Liver (tissue), 8 donors: ENCODE measurements at regions not wholly inside any gene's neighbourhood (a gene's known extent, or its start where the extent isn't known, plus 50 kb on each side); places are given as distances from the start of the nearest gene placed in this dataset.
"Not testable (repeated sequence)": the region's sequence is repeated elsewhere in the genome, so short reads cannot be mapped to it uniquely, and the experiment has no call there.

Source experiments
- DNase-seq: peaks from one replicate; pipeline ENCODE4 v3.0.0-alpha.2; 2017; ENCODE audit warnings: low spot score
- H3K27ac ChIP-seq, 2 donors: one replicate each; pipeline ENCODE4 v1.7.0; 2013; ENCODE audit warnings: inconsistent platforms in 2 of 2, low read length in 2 of 2, control low read depth in 1 of 2, low read depth in 1 of 2, mild to moderate bottlenecking in 1 of 2
- H3K27me3 ChIP-seq, 4 donors: one replicate each; pipeline versions ENCODE4 v1.6.1 to v1.7.0; 2013; ENCODE audit warnings: low read length in 3 of 4, inconsistent platforms in 1 of 4, mild to moderate bottlenecking in 1 of 4, moderate library complexity in 1 of 4; ENCODE audit not compliant: control insufficient read depth in 4 of 4, insufficient read depth in 4 of 4
- H3K36me3 ChIP-seq, 4 donors: one replicate each; pipeline versions ENCODE4 v1.6.1 to v1.7.0; 2013; ENCODE audit warnings: low read length in 3 of 4, mild to moderate bottlenecking in 3 of 4, low read depth in 1 of 4, moderate library complexity in 1 of 4; ENCODE audit not compliant: control insufficient read depth in 4 of 4, insufficient read depth in 3 of 4
- H3K4me1 ChIP-seq, 4 donors: one replicate each; pipeline versions ENCODE4 v1.6.1 to v1.7.0; 2013; ENCODE audit warnings: low read length in 3 of 4, mild to moderate bottlenecking in 3 of 4, moderate library complexity in 1 of 4; ENCODE audit not compliant: control insufficient read depth in 4 of 4, insufficient read depth in 4 of 4
- H3K4me3 ChIP-seq, 3 donors: one replicate each; pipeline versions ENCODE4 v1.6.1 to v1.7.0; 2013; ENCODE audit warnings: low read length in 3 of 3, control low read depth in 1 of 3, low read depth in 1 of 3, mild to moderate bottlenecking in 1 of 3
- H3K9ac ChIP-seq, 2 donors: one replicate each; pipeline ENCODE4 v1.7.0; 2013; ENCODE audit warnings: low read length in 2 of 2, mild to moderate bottlenecking in 2 of 2, moderate library complexity in 2 of 2, control low read depth in 1 of 2, low read depth in 1 of 2
- H3K9me3 ChIP-seq, 4 donors: one replicate each; pipeline versions ENCODE4 v1.6.1 to v1.7.0; 2013; ENCODE audit warnings: low read length in 3 of 4; ENCODE audit not compliant: control insufficient read depth in 4 of 4
- CTCF ChIP-seq: fragments of 150-350 bp; IDR thresholded peaks from 2 replicates; pipeline ENCODE4 v1.5.1; 2017; ENCODE audit warnings: improper control_type of control experiment, low read depth, low read length; ENCODE audit not compliant: missing input control
- FOXA2 ChIP-seq: IDR thresholded peaks from 2 replicates; pipeline ENCODE4 v1.6.1; 2016; ENCODE audit warnings: antibody characterized with exemption
- HNF4A ChIP-seq, 2 donors: conservative IDR thresholded peaks; 2 replicates each; pipeline ENCODE4 v1.6.1; 2016; ENCODE audit warnings: antibody characterized with exemption in 2 of 2, mild to moderate bottlenecking in 2 of 2
- HNF4G ChIP-seq: IDR thresholded peaks from 2 replicates; pipeline ENCODE4 v1.6.1; 2016; ENCODE audit warnings: antibody characterized with exemption
- MAX ChIP-seq: IDR thresholded peaks from 2 replicates; pipeline ENCODE4 v1.6.1; 2016; ENCODE audit warnings: antibody characterized with exemption
- NR2F2 ChIP-seq: IDR thresholded peaks from 2 replicates; pipeline ENCODE4 v1.6.1; 2016; ENCODE audit warnings: antibody characterized with exemption
- RAD21 ChIP-seq, 2 donors: IDR thresholded peaks; 2 replicates each; pipeline ENCODE4 v1.6.1; 2016; ENCODE audit warnings: antibody characterized with exemption in 2 of 2, mild to moderate bottlenecking in 2 of 2
- RXRA ChIP-seq, 2 donors: IDR thresholded peaks; 2 replicates each; pipeline ENCODE4 v1.6.1; 2017 to 2018; ENCODE audit warnings: antibody characterized with exemption in 2 of 2, mild to moderate bottlenecking in 1 of 2
- TAF1 ChIP-seq: conservative IDR thresholded peaks from 2 replicates; pipeline ENCODE4 v1.6.1; 2016; ENCODE audit warnings: antibody characterized with exemption, mild to moderate bottlenecking
- YY1 ChIP-seq: IDR thresholded peaks from 2 replicates; pipeline ENCODE4 v1.6.1; 2016; ENCODE audit warnings: antibody characterized with exemption, mild to moderate bottlenecking
- WGBS: extraction: QIAGEN DNeasy Blood & Tissue Kit; methylation state at CpG from one replicate; pipeline ENCODE4 v1.1.7; 2013; 5-methylcytosine and 5-hydroxymethylcytosine counted together
- TF ChIP-seq, protein P1 (sequence below): IDR thresholded peaks from 2 replicates; pipeline ENCODE4 v1.6.1; 2016; ENCODE audit warnings: antibody characterized with exemption, mild to moderate bottlenecking
- donor health status: healthy.
- donor health status: healthy.
- donor health status: healthy.
- donor health status: healthy.
- donor health status: healthy.

- 43% methylated on average over 14 of the region's 14 CpGs for WGBS
Observed at GRCh38 chr10:84761994-84762614, 433.7 kb downstream of the CCSER2 start.

GRCh38 chr10:84762754-84763394, 434.5 kb downstream of the CCSER2 start:
- H3K27me3 ChIP-seq, result no peaks in the 10 kb centered on the region
- H3K27ac ChIP-seq, result no peak overlapping the region
- no peaks in the 10 kb centered on the region for H3K36me3 ChIP-seq
- 92% methylated on average over 16 of the region's 16 CpGs for WGBS
- no peak overlapping the region for H3K9ac ChIP-seq
- TF ChIP-seq CTCF, result no peak
- TF ChIP-seq NR2F2, result no peak
- TF ChIP-seq HNF4G, result no peak
- no peaks in the 10 kb centered on the region for H3K9me3 ChIP-seq
- no peak overlapping the region for H3K4me3 ChIP-seq
- H3K4me1 ChIP-seq, result peaks cover 0 to 11% (median 4%) of the 10 kb centered on the region in 4 donors
- DNase-seq, result no peak

More at GRCh38 chr10:84761994-84762614, 433.7 kb downstream of the CCSER2 start:
- not testable (repeated sequence) for H3K9ac ChIP-seq, H3K27ac ChIP-seq, H3K36me3 ChIP-seq, H3K4me3 ChIP-seq, H3K27me3 ChIP-seq, DNase-seq, H3K9me3 ChIP-seq, H3K4me1 ChIP-seq
- TF ChIP-seq FOXA2 (peak; percentile 27), RXRA (IDR thresholded peaks at IDR 0.05) (peak in 1 of 2 donors; percentile 6), YY1 (peak; percentile 58)

- no peak overlapping the region for H3K27ac ChIP-seq
- H3K9ac ChIP-seq, result no peak overlapping the region
- no peaks in the 10 kb centered on the region for H3K9me3 ChIP-seq
- no peaks in the 10 kb centered on the region for H3K36me3 ChIP-seq
- H3K4me1 ChIP-seq, result peaks cover 0 to 18% (median 4%) of the 10 kb centered on the region in 4 donors
- H3K27me3 ChIP-seq, result no peaks in the 10 kb centered on the region
- WGBS, result 36% methylated on average over 3 of the region's 3 CpGs
- DNase-seq, result no peak
- no peak overlapping the region for H3K4me3 ChIP-seq
- TF ChIP-seq, protein P1, sequence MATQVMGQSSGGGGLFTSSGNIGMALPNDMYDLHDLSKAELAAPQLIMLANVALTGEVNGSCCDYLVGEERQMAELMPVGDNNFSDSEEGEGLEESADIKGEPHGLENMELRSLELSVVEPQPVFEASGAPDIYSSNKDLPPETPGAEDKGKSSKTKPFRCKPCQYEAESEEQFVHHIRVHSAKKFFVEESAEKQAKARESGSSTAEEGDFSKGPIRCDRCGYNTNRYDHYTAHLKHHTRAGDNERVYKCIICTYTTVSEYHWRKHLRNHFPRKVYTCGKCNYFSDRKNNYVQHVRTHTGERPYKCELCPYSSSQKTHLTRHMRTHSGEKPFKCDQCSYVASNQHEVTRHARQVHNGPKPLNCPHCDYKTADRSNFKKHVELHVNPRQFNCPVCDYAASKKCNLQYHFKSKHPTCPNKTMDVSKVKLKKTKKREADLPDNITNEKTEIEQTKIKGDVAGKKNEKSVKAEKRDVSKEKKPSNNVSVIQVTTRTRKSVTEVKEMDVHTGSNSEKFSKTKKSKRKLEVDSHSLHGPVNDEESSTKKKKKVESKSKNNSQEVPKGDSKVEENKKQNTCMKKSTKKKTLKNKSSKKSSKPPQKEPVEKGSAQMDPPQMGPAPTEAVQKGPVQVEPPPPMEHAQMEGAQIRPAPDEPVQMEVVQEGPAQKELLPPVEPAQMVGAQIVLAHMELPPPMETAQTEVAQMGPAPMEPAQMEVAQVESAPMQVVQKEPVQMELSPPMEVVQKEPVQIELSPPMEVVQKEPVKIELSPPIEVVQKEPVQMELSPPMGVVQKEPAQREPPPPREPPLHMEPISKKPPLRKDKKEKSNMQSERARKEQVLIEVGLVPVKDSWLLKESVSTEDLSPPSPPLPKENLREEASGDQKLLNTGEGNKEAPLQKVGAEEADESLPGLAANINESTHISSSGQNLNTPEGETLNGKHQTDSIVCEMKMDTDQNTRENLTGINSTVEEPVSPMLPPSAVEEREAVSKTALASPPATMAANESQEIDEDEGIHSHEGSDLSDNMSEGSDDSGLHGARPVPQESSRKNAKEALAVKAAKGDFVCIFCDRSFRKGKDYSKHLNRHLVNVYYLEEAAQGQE, result no peak
- TF ChIP-seq RXRA (IDR thresholded peaks at IDR 0.05) (peak in 1 of 2 donors; percentile 42), MAX (no peak), TAF1 (no peak), HNF4A (conservative IDR thresholded peaks at IDR 0.05) (no peak), RAD21 (IDR thresholded peaks at IDR 0.05) (no peak)
Observed at GRCh38 chr10:84763965-84764364, 435.6 kb downstream of the CCSER2 start.
